ENCODE measurements at regions not wholly inside any gene's neighbourhood (a gene's known extent, or its start where the extent isn't known, plus 50 kb on each side); places are given as distances from the start of the nearest gene placed in this dataset.

DNA sequence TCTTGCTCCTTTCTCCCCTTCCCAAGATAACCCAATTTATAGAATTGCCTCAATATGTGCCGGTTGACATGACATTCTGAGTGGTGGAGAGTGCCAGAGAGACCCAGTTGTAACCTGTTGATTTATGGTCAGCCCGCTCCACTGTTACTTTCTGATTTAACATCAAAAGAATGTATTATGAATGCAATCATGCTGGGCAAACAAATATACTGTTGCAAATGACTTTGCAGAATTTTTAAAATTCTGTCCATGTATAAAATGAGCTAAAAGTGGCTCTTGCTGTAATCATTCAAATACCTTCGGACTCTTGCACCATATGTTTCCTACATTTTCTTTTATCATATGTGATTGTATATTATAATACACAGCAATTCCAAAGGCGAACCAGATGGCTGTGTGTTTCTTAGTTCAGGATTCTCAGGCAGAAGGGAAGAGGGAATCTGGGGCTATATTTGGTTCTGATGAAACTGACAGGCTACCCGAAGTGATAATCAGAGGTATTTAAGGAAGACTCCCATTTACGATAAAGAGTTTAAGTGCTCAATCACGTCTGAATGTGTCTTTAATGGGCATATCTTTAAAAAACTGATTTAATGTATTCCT lies 131.7 kb downstream of the CLCN4 start:
- TF ChIP-seq CTCF (IDR thresholded peaks at IDR 0.05) (no peak), EP300 (IDR thresholded peaks at IDR 0.05) (no peak)

Measured in sigmoid colon (tissue), 4 donors.